K562 (cell line): ENCODE measurements at regions not wholly inside any gene's neighbourhood (a gene's known extent, or its start where the extent isn't known, plus 50 kb on each side); places are given as distances from the start of the nearest gene placed in this dataset.

Source experiments
- CCNT2 ChIP-seq: IDR thresholded peaks from 2 replicates; pipeline ENCODE4 v1.6.1; 2011; ENCODE audit warnings: borderline replicate concordance, low read depth, mild to moderate bottlenecking, moderate library complexity, mixed read lengths, low read length; ENCODE audit not compliant: insufficient read length; ENCODE audit errors: extremely low read depth
- MLX ChIP-seq, 2 experiments: fragments of 450-650 bp in 1 of 2; sonication (generic) in 1 of 2; formaldehyde crosslinking; conservative IDR thresholded peaks; 2 replicates each; pipeline versions ENCODE4 v1.4.0 to v1.8.1; 2020 to 2022; ENCODE audit warnings: mild to moderate bottlenecking in 1 of 2, missing genetic modification reagents in 1 of 2
- SMAD4 ChIP-seq: fragments of 250-450 bp; sonication (Bioruptor Pico); conservative IDR thresholded peaks from 2 replicates; pipeline ENCODE4 v1.8.0; 2021; ENCODE audit warnings: inconsistent platforms, mild to moderate bottlenecking, moderate library complexity
- SNIP1 ChIP-seq: fragments of 450-650 bp; IDR thresholded peaks from 2 replicates; pipeline ENCODE4 v1.7.1; 2017; ENCODE audit warnings: low read depth, mild to moderate bottlenecking
- SP2 ChIP-seq: IDR thresholded peaks from 2 replicates; pipeline ENCODE4 v1.6.1; 2011; ENCODE audit warnings: mild to moderate bottlenecking, low read depth, low read length, moderate library complexity; ENCODE audit not compliant: poor library complexity, severe bottlenecking; ENCODE audit errors: extremely low read depth
- TSHZ1 ChIP-seq: fragments of 250-450 bp; sonication (Bioruptor Pico); IDR thresholded peaks from 2 replicates; pipeline ENCODE4 v1.4.0; 2020; ENCODE audit warnings: mild to moderate bottlenecking, moderate library complexity
- ZBTB7A ChIP-seq: IDR thresholded peaks from 2 replicates; pipeline ENCODE4 v1.6.1; 2011; ENCODE audit warnings: low read depth, mild to moderate bottlenecking, low read length, moderate library complexity, borderline replicate concordance; ENCODE audit not compliant: control insufficient read depth
- ZNF347 ChIP-seq: fragments of 450-650 bp; formaldehyde crosslinking; IDR thresholded peaks from 2 replicates; pipeline ENCODE4 v1.4.0; 2020; ENCODE audit warnings: low read depth, mild to moderate bottlenecking, moderate library complexity
- ZNF384 ChIP-seq: IDR thresholded peaks from 2 replicates; pipeline ENCODE4 v1.6.1; 2012; ENCODE audit warnings: low read depth, low read length, improper control_type of control experiment
- TF ChIP-seq, protein P1 (sequence below): fragments of 200-400 bp; formaldehyde crosslinking; IDR thresholded peaks from 2 replicates; pipeline ENCODE4 v1.6.1; 2017; ENCODE audit warnings: mild to moderate bottlenecking, low read depth, low read length, moderate library complexity
- TF ChIP-seq, protein P2 (sequence below): IDR thresholded peaks from 2 replicates; pipeline ENCODE4 v1.6.1; 2016; ENCODE audit warnings: missing genetic modification characterization, missing compliant biosample characterization

GRCh38 chr4:95672811-95673210 is 124.0 kb upstream of the UNC5C start (continued):
- TF ChIP-seq, protein P1, sequence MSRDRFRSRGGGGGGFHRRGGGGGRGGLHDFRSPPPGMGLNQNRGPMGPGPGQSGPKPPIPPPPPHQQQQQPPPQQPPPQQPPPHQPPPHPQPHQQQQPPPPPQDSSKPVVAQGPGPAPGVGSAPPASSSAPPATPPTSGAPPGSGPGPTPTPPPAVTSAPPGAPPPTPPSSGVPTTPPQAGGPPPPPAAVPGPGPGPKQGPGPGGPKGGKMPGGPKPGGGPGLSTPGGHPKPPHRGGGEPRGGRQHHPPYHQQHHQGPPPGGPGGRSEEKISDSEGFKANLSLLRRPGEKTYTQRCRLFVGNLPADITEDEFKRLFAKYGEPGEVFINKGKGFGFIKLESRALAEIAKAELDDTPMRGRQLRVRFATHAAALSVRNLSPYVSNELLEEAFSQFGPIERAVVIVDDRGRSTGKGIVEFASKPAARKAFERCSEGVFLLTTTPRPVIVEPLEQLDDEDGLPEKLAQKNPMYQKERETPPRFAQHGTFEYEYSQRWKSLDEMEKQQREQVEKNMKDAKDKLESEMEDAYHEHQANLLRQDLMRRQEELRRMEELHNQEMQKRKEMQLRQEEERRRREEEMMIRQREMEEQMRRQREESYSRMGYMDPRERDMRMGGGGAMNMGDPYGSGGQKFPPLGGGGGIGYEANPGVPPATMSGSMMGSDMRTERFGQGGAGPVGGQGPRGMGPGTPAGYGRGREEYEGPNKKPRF: no peak
- no peak for TF ChIP-seq SP2
- TF ChIP-seq ZNF384: no peak
- no peak for TF ChIP-seq MLX (CRISPR knock-in tag; conservative IDR thresholded peaks at IDR 0.05)
- TF ChIP-seq ZBTB7A: no peak
- TF ChIP-seq CCNT2: no peak
- TF ChIP-seq TSHZ1 (CRISPR knock-in tag): no peak
- no peak for TF ChIP-seq SMAD4 (CRISPR knock-in tag)
- no peak for TF ChIP-seq SNIP1
- TF ChIP-seq, protein P2, sequence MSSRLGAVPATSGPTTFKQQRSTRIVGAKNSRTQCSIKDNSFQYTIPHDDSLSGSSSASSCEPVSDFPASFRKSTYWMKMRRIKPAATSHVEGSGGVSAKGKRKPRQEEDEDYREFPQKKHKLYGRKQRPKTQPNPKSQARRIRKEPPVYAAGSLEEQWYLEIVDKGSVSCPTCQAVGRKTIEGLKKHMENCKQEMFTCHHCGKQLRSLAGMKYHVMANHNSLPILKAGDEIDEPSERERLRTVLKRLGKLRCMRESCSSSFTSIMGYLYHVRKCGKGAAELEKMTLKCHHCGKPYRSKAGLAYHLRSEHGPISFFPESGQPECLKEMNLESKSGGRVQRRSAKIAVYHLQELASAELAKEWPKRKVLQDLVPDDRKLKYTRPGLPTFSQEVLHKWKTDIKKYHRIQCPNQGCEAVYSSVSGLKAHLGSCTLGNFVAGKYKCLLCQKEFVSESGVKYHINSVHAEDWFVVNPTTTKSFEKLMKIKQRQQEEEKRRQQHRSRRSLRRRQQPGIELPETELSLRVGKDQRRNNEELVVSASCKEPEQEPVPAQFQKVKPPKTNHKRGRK (tag): no peak
- no peak for TF ChIP-seq ZNF347 (CRISPR knock-in tag)
